ENCODE measurements at regions not wholly inside any gene's neighbourhood (a gene's known extent, or its start where the extent isn't known, plus 50 kb on each side); places are given as distances from the start of the nearest gene placed in this dataset.

GRCh38 chr5:175257128-175257846 is 186.7 kb downstream of the DRD1 start:
- TF ChIP-seq USF2 (IDR thresholded peaks at IDR 0.05) (no peak), CTCF (IDR thresholded peaks at IDR 0.05) (no peak), BHLHE40 (IDR thresholded peaks at IDR 0.05; ENCODE audit: low read depth, low read length) (no peak), REST (IDR thresholded peaks at IDR 0.05) (no peak), RCOR1 (IDR thresholded peaks at IDR 0.05; ENCODE audit: low read depth, low read length) (no peak)

Measured in A549 (cell line).